ENCODE measurements at regions not wholly inside any gene's neighbourhood (a gene's known extent, or its start where the extent isn't known, plus 50 kb on each side); places are given as distances from the start of the nearest gene placed in this dataset.

- TF ChIP-seq, protein P1, sequence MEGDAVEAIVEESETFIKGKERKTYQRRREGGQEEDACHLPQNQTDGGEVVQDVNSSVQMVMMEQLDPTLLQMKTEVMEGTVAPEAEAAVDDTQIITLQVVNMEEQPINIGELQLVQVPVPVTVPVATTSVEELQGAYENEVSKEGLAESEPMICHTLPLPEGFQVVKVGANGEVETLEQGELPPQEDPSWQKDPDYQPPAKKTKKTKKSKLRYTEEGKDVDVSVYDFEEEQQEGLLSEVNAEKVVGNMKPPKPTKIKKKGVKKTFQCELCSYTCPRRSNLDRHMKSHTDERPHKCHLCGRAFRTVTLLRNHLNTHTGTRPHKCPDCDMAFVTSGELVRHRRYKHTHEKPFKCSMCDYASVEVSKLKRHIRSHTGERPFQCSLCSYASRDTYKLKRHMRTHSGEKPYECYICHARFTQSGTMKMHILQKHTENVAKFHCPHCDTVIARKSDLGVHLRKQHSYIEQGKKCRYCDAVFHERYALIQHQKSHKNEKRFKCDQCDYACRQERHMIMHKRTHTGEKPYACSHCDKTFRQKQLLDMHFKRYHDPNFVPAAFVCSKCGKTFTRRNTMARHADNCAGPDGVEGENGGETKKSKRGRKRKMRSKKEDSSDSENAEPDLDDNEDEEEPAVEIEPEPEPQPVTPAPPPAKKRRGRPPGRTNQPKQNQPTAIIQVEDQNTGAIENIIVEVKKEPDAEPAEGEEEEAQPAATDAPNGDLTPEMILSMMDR (IDR thresholded peaks at IDR 0.05): no peak
- no peak for TF ChIP-seq POLR2A (IDR thresholded peaks at IDR 0.05)
These were observed 419.2 kb downstream of the GLRX3 start for GRCh38 chr10:130555411-130555750.

All from right lobe of liver (tissue), 4 donors.